ENCODE measurements at regions not wholly inside any gene's neighbourhood (a gene's known extent, or its start where the extent isn't known, plus 50 kb on each side); places are given as distances from the start of the nearest gene placed in this dataset.

DNA sequence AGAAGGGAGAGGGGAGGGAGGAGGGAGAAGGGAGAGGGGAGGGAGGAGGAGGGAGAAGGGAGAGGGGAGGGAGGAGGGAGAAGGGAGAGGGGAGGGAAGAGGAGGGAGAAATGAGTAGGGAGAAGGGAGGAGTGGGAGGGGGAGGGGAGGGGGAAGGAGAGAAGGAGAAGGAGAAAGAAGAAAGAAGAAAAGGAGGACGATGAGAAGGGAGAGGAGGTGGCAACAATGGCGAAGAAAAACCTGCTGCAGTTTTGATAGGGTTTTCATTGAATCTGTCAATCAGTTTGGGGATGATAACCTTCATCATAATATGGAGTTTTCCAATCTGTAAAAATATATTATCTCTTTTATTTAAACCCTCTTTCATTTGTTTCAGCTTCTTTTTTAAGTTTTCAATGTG lies 185.2 kb downstream of the ADAM29 start:
- no peaks in the 10 kb centered on the region for H3K36me3 ChIP-seq (ENCODE audit: control insufficient read depth in 2 of 2, insufficient read depth in 1 of 2, low read length in 2 of 2)
- H3K9me3 ChIP-seq (ENCODE audit: control insufficient read depth, insufficient read depth, low read depth, low read length): no peaks in the 10 kb centered on the region
- TF ChIP-seq SETDB1 (IDR thresholded peaks at IDR 0.05; ENCODE audit: insufficient read length, low read length) (no peak), ZNF837 (tag by site-specific recombination; IDR thresholded peaks at IDR 0.05) (no peak), ZNF10 (tag by site-specific recombination; IDR thresholded peaks at IDR 0.05) (no peak), ZXDB (tag by site-specific recombination; IDR thresholded peaks at IDR 0.05) (no peak), ZNF747 (tag by site-specific recombination; IDR thresholded peaks at IDR 0.05) (no peak), ZNF146 (tag by site-specific recombination; IDR thresholded peaks at IDR 0.05) (no peak), ZNF23 (tag by site-specific recombination; IDR thresholded peaks at IDR 0.05; ENCODE audit: borderline replicate concordance) (no peak)
- TF ChIP-seq, protein P1, sequence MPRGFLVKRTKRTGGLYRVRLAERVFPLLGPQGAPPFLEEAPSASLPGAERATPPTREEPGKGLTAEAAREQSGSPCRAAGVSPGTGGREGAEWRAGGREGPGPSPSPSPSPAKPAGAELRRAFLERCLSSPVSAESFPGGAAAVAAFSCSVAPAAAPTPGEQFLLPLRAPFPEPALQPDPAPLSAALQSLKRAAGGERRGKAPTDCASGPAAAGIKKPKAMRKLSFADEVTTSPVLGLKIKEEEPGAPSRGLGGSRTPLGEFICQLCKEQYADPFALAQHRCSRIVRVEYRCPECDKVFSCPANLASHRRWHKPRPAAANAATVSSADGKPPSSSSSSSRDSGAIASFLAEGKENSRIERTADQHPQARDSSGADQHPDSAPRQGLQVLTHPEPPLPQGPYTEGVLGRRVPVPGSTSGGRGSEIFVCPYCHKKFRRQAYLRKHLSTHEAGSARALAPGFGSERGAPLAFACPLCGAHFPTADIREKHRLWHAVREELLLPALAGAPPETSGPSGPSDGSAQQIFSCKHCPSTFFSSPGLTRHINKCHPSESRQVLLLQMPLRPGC (tag by site-specific recombination; IDR thresholded peaks at IDR 0.05): no peak
- no peak overlapping the region for H3K4me3 ChIP-seq (ENCODE audit: low read depth, low read length)
- CTCF ChIA-PET: no interaction called here
- H3K27ac ChIP-seq (ENCODE audit: extremely low read depth, low read depth, low read length): no peak overlapping the region
- no peaks in the 10 kb centered on the region for H3K4me1 ChIP-seq (ENCODE audit: control insufficient read depth, insufficient read depth, low read length)
- POLR2A ChIA-PET: no interaction called here

DNA sequence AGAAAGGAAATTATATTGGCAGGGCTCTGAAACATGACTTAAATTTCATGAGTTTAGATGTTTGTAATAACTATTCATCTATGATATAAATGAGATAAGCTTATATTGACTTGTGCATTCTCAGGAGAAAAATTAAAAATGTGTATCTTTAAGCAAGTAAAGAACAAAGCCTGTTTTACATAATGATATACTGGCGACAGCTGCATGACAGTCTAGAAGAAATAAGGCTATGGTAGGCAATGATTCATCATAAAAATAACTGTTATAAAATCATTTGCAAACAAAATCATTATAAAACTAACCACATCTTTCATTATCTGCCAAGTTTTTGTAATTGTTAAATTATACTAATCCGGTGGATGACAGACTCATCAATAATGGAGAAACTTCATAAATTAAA lies 188.1 kb downstream of the ADAM29 start:
- Histone ChIP-seq H3K36me3 (ENCODE audit: control insufficient read depth in 2 of 2, insufficient read depth in 1 of 2, low read length in 2 of 2) (no peaks in the 10 kb centered on the region), H3K27ac (ENCODE audit: extremely low read depth, low read depth, low read length) (no peak overlapping the region), H3K4me1 (ENCODE audit: control insufficient read depth, insufficient read depth, low read length) (no peaks in the 10 kb centered on the region), H3K4me3 (ENCODE audit: low read depth, low read length) (no peak overlapping the region), H3K9me3 (ENCODE audit: control insufficient read depth, insufficient read depth, low read depth, low read length) (no peaks in the 10 kb centered on the region)
- ChIA-PET POLR2A (no interaction called here), CTCF (no interaction called here)
- TF ChIP-seq ZNF155 (tag by site-specific recombination; IDR thresholded peaks at IDR 0.05) (no peak), ZNF335 (tag by site-specific recombination; conservative IDR thresholded peaks at IDR 0.05) (no peak), ZNF544 (tag by site-specific recombination; IDR thresholded peaks at IDR 0.05) (no peak), GFI1B (tag by site-specific recombination; IDR thresholded peaks at IDR 0.05) (no peak)

DNA sequence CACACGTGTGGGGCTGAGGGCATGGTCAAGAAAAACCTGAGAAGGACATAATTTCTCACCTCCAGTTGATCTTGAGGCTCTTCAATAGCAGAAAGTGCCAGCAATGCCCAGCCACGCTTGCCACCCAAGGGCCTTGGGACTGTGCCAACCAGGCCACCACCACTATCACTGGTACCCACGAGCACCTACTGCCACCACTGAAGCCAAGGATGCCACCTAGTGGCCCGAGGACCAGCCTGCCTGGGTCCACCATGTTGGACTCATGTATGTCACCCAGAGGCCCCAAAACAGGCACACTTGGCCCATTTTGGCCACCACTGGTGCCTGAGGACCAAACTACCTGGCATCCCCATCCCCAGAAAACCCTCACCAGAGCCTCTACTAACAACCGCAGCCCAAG lies 191.8 kb downstream of the ADAM29 start:
- TF ChIP-seq, protein P2, sequence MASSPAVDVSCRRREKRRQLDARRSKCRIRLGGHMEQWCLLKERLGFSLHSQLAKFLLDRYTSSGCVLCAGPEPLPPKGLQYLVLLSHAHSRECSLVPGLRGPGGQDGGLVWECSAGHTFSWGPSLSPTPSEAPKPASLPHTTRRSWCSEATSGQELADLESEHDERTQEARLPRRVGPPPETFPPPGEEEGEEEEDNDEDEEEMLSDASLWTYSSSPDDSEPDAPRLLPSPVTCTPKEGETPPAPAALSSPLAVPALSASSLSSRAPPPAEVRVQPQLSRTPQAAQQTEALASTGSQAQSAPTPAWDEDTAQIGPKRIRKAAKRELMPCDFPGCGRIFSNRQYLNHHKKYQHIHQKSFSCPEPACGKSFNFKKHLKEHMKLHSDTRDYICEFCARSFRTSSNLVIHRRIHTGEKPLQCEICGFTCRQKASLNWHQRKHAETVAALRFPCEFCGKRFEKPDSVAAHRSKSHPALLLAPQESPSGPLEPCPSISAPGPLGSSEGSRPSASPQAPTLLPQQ (tag by site-specific recombination; IDR thresholded peaks at IDR 0.05): no peak
- TF ChIP-seq ZNF112 (tag by site-specific recombination; IDR thresholded peaks at IDR 0.05): no peak
- TF ChIP-seq ZNF266 (tag by site-specific recombination; IDR thresholded peaks at IDR 0.05; ENCODE audit: low read depth): no peak
- TF ChIP-seq ZNF394 (tag by site-specific recombination; IDR thresholded peaks at IDR 0.05; ENCODE audit: borderline replicate concordance): no peak
- no peaks in the 10 kb centered on the region for H3K9me3 ChIP-seq (ENCODE audit: control insufficient read depth, insufficient read depth, low read depth, low read length)
- ChIA-PET POLR2A (no interaction called here), CTCF (no interaction called here)
- H3K4me3 ChIP-seq (ENCODE audit: low read depth, low read length): no peak overlapping the region
- H3K4me1 ChIP-seq (ENCODE audit: control insufficient read depth, insufficient read depth, low read length): no peaks in the 10 kb centered on the region
- no peaks in the 10 kb centered on the region for H3K36me3 ChIP-seq (ENCODE audit: control insufficient read depth in 2 of 2, insufficient read depth in 1 of 2, low read length in 2 of 2)
- no peak overlapping the region for H3K27ac ChIP-seq (ENCODE audit: extremely low read depth, low read depth, low read length)

DNA sequence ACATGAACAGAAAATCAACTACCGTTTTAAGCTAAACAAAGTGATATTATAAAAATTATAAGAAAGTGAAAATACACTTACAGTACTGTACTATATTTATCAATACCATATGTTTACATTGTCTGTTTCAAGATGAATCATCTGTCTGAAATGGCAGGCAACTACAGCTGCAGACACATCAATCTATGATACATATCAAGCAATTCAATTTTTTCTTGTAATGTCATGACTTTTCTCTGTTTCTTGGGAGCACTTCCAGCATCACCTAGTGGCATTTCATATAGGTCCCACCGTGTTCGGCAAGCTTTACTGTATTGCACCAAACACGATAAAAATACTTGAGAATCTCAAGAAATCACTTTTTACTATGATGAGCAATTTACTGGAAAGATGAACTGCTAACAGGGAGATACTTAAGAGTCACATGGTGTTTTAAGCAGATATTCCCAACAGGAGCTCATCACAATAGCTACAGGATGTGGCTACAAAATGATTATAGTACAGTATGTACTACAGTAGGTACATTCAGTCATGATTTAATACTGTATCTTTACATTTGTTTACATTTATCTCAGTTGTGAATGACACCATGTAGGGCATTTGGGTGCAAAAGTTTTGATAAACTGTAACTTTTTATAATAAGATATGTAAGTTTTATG lies 207.4 kb downstream of the ADAM29 start:
- CTCF ChIA-PET: interaction anchor here (0.8 kb wide), 1 partner anchor 88 kb away, joined by 3 read pairs; no protein-coding TSS in a partner anchor
- POLR2A ChIA-PET: no interaction called here
- Histone ChIP-seq H3K9me3 (ENCODE audit: control insufficient read depth, insufficient read depth, low read depth, low read length) (no peaks in the 10 kb centered on the region), H3K36me3 (ENCODE audit: control insufficient read depth in 2 of 2, insufficient read depth in 1 of 2, low read length in 2 of 2) (no peaks in the 10 kb centered on the region), H3K4me3 (ENCODE audit: low read depth, low read length) (no peak overlapping the region), H3K4me1 (ENCODE audit: control insufficient read depth, insufficient read depth, low read length) (no peaks in the 10 kb centered on the region), H3K27ac (ENCODE audit: extremely low read depth, low read depth, low read length) (no peak overlapping the region)
- TF ChIP-seq, protein P3, sequence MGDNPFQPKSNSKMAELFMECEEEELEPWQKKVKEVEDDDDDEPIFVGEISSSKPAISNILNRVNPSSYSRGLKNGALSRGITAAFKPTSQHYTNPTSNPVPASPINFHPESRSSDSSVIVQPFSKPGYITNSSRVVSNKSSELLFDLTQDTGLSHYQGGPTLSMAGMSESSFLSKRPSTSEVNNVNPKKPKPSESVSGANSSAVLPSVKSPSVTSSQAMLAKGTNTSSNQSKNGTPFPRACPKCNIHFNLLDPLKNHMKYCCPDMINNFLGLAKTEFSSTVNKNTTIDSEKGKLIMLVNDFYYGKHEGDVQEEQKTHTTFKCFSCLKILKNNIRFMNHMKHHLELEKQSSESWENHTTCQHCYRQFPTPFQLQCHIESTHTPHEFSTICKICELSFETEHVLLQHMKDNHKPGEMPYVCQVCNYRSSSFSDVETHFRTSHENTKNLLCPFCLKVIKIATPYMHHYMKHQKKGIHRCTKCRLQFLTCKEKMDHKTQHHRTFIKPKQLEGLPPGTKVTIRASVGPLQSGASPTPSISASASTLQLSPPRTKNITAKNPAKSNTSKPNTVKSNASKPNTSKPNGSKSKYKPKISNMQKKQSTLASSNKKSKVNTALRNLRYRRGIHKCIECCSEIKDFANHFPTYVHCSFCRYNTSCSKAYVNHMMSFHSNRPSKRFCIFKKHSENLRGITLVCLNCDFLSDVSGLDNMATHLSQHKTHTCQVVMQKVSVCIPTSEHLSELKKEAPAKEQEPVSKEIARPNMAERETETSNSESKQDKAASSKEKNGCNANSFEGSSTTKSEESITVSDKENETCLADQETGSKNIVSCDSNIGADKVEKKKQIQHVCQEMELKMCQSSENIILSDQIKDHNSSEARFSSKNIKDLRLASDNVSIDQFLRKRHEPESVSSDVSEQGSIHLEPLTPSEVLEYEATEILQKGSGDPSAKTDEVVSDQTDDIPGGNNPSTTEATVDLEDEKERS (tag by site-specific recombination; IDR thresholded peaks at IDR 0.05): no peak
- TF ChIP-seq ZNF521 (tag by site-specific recombination; IDR thresholded peaks at IDR 0.05): no peak
- no peak for TF ChIP-seq ZNF433 (tag by site-specific recombination; IDR thresholded peaks at IDR 0.05; ENCODE audit: low read depth)
- no peak for TF ChIP-seq ZSCAN16 (tag by site-specific recombination; IDR thresholded peaks at IDR 0.05)
- no peak for TF ChIP-seq ZNF549 (tag by site-specific recombination; IDR thresholded peaks at IDR 0.05)
- no peak for TF ChIP-seq ZNF426 (tag by site-specific recombination; IDR thresholded peaks at IDR 0.05)

All from HEK293 (cell line).